ENCODE measurements at regions not wholly inside any gene's neighbourhood (a gene's known extent, or its start where the extent isn't known, plus 50 kb on each side); places are given as distances from the start of the nearest gene placed in this dataset.

DNA sequence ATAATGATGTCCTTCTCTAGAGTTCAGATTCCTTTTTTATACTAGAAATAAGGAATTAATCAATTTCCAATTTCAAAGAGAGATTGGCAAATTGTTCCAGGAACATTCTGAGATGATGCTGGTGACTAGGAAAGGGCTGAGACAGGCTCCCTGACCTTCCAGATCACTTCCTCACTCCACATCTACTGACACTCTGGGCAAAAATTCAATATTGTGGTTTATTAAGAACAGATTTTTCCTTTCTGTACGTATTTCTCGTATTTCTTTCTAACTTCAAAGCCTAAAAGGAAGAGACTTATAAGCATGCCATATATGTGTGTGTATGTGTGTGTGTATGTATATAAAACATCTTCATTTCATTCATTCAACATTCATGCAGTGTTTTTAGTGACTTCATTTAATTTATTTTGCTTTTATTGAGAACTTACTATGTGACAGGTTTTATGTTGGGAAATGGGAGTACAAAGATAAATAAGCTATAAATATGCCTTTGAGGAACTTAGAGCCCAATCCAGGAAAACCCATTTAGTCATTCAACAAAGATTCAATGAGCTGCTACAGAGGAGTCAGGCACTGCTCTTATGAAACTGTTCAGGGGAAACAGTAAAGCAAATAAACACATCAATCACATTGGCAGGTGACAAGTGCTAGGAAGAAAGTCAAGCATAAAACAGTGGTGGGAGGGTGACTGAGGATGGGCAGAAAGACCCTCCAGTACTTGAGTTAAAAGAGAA is 137.9 kb downstream of the RDH14 start:
- DNase-seq = no peak

DNA sequence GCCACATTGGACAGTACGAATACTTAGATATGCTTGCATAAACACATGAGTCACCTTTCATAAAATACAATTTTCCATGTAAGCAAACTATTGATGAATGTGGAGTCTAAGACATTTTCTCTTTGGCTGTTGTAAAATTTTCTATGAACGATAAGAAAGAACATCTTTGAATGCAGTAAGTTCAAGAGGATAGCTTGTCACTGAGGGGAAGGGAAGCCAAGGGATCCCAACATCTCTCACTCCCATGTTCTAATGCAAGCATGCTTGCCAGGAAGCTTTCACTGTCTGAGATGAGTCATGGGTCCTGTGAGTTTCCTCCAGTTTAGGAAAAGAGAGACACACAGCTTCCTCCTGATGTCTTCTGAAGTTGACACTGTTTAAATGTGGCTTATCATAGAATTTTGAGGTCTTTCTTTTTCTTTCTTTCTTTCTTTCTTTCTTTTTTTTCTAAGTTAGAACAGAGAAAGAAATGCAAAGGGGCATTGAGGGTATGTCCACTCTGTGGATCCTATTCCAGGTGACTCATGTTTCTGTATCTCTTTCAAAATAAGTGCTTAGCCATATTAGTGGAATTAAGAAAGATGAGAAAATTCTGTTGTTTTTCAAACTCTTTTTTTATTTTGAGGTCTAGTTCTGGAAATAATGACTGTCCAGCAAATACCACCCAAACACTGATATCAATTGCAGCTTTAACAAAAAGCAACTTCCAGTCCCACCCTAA is 146.6 kb downstream of the RDH14 start:
- DNase-seq = no peak

DNA sequence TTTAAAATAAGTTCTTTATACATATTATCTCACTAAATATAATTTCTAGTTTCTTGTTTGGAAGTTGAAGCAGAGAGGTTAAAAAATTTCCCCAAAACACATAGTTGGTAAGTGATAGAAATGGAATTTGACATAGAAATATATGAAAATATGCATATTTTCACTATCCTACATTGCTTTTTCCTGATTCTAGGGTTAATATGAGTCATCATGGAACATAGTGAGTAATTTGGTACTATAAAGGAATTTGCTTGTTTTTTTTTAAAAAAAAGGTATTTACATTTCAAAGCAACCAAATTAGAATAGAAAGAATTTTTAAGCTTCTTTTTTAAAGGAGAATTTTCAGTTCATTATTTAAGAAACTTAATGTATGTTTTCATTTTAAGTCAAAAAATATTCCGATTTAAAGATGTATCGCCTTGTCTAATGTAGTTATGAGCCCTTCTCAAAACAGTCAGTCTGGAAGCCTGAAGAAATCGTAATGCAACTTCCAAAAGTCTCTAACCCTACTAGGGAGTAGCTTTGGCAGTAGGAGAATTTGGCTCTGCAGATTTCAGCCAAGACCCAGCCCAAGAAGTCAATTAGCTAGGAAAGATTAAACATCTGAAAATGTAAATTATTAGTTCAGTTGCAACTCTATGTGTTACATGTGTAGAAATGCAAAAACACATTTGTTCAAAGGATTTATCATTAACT is 147.3 kb downstream of the RDH14 start:
- no peak for DNase-seq

DNA sequence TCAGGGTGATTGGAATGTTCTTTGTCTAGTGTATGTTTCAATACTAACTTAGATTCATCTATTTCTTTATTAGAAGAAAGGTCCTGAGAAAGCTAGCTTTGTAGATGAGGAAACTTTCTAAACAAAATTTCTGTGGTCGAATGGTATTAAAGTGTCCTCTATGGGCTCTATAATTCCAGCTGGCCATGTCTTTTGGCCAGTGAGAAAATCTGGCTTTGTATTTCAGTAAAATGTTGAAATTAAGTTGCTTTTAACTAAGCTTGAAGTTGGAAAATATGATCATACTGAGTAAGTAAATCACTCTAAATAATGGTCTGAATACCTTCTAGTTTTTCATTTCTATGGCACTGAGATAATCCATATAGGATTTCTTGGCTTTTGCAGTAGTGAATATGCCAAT is 148.8 kb downstream of the RDH14 start:
- DNase-seq = no peak

DNA sequence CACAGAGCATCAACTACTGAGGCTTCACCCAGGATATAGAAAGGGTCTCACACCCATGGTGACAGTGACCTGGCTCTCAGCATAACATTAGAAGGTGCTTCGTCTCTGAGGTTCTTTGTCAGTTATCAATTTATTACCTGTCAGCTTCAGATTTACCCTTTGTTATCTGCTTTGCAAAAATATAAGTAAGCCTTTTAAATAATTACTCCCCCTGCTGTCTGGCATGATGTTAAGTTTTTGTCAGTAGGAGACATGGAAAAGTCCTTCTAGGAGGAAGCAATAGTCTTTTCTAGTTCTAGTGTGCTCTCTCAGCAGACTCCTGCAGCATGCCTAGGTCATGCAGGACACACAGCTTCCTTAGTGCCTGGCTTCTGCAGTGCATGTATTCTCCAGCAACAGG is 149.9 kb downstream of the RDH14 start:
- DNase-seq = no peak

DNA sequence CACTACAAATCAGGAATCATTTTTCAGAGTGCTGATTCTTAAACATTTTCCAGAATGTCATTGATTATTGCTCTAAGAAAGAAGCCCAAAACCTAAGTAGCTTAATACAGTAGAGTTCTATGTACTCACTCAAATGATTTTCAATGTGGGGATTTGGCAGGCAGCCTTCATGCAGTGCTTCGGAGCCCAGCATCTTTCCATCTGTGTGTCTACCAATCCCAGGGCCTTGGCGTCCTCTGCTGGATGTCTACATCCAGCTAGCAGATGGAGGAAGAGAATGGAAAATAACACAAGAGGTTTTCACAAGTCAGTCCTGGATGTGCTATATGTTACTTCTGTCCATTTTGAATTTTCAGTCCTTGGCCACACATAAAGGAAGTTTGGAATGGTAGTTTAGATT is 151.8 kb downstream of the RDH14 start:
- no peak for DNase-seq

DNA sequence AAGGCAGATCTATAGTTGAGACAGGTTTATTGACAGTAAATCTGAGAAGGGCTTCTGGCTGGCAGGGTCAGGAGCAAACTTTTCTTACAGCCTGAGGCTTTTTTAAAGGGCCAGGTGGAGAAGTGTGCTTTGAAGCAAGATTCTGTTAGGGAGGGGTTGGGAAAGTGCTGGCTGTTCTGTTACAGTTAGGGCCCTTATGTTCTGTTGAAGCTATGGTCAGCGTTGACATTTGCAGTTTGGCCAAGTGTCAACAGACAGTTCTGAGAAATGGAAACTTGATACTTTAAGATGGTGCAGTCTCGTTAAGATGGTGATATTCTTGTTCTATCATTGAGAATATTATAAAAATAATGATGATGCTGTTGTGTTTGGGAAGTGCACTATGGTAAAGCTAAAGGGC is 154.2 kb downstream of the RDH14 start:
- no peak for DNase-seq

DNA sequence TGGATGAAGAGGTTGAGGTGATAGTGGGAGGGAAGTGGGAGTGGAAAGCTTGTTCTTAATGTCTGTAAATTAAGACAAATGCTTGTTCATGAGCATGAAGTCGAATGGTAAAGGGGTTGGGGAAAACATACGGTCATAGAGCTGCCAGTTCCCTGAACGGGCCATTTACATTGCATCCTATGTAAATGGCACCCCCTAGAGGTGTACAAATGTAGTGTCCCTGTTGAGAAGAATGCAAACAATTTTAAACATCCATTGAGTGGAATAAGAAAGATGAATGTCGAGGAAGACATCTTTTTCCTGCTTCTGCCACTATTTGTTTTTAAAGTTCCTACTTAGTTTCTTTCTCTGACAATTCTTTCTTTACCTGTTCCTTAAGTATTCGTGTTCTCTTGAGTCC is 155.7 kb downstream of the RDH14 start:
- no peak for DNase-seq

DNA sequence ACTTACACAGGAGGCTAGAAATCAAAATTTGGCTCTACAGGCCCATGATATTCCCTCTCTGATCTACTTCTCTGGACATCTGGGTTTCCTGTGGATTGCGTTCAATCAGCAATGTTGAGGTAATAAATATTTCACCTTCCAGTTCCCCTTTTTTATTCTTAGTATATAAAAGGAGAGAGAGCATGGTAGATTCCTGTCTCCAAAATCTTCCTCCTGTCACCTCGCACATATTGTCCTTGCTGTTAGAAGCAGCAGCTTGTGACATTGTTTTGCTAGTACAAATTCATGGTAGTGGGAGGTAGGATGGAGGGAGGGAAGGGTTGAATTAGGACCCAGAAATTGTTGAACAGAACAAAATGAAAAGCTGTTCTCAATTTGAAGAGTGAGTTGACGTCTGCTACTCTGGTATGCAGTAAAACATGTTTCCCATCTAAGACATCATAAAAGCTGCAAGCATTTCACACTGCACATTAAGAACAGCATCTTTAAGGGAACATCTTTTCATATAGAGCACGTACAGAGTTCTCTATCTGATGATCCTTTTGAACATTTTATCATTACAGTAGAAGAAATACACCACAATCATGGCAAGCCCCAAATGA is 156.4 kb downstream of the RDH14 start:
- no peak for DNase-seq

DNA sequence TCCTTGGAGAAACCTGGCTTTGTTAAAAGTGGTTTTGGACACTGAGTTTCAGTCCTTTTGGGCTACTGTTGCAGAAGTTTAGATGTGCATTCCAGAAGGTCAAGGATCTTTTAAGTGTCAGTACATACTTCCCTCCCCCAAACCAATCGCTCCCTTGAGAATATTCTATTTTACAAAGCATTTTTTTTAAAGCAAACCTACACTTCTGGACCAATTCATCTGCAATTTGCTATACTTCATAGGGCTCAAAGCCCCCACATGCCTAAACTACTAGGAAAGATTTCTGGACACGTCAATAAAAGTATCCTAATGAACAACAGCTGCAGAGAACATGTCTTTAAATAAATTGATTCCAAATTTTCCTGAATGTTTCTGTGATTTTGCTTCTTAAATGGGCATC is 157.6 kb downstream of the RDH14 start:
- no peak for DNase-seq

DNA sequence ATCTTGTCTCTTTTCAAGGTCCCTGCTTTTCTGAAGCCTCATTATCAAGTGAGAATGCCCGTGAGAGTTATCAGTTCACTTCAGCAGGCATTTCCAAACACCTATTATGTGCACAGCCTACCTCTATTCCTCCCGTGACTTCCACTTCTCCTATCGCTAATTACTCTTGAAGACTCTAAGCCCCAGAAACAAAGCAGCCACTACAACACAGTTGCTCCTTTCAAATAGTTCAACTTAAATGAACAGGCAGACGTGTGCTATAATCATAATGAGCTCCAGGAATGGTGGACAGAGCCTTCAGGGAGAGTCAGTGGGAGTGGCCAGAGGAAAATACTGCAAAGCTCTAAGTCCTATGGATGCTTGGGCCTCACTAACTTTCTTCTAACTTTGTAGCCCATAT is 159.0 kb downstream of the RDH14 start:
- DNase-seq = no peak

DNA sequence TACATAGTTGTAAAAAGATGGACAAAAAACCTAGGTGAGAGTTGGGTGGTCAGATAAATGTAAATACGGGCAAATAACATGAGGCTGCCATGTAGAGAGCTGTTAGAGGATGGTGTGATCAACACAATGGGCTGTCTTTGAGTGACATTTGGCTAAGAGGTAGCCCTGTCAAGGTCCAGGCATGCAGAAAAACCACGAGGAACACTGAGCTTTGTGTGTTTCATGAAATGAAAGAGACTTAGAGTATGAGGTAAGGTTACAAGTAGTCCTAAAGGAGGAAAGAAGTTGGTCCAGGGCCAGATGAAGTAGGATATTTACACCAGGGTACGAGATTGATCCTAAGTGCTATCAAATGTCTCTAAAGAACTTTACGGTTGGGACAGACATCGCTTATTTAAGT is 160.9 kb downstream of the RDH14 start:
- DNase-seq = no peak

DNA sequence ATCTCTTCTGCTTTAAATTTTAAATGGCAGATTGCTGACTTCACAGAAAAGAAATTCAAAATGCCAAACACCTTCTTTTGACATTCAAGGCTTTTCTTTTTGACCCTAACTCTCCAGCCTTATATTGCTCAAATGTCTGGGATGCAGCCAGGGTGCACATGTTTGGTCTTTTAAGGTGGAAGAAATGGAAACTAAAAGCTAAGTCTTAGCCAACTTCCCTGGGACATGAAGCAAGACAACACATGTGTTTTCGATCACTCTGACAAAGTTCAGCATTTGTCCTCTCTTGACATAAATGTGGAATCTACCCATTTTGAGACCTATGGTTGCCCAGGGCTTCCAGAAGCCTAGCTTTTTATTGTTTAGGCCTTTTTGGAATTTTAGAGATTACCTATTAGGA is 161.6 kb downstream of the RDH14 start:
- no peak for DNase-seq

DNA sequence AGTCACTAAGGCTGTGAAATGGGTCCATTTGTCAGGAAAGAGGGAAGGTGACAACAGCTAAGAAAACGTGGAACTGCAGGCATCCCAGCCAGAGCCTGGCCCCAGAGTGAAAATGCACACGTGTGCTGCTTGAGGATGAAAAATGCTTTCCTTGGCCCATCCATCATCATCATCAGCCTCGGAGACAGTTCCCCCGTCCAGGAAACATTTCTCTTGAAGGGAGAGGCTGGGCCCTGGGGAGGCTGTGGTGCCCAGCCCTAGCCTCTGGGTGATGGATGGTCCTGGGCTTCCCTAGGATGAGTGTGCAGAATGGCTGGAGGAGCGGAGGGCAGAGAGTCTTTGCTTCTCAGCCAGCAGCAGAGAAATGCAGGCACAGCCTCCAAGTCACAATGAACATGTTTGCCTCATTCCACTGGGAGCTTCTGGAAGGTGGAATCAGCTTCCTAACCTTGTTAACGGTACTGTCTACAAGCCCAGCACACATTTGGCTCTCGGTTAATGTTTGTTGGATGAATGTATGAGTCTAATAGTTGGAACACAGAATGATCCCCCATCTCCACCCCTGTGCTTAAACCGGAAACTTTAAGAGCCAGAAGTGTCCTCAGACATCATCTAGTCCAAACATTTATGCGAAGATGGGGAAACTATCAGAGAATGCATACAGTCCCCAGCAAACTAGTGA is 164.0 kb downstream of the RDH14 start:
- DNase-seq = no peak

DNA sequence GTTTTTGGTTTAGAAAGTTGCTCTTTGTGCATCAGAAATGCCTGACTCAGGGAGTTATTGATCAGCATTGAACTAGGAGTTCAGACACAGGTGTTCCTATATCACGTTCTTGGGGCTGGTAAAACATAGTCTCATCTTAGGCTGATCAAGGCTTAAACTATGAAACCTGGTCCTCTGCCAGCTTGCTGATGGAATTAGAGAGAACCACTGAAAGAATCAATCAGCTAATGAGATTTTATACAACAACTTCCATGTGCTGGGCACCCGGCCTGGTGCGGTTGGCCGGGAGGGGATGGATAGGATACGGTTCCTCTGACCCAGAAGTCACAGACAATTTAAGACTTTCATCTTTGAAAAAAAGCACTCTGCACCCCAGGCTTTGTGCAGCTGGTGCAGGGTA is 164.9 kb downstream of the RDH14 start:
- no peak for DNase-seq

DNA sequence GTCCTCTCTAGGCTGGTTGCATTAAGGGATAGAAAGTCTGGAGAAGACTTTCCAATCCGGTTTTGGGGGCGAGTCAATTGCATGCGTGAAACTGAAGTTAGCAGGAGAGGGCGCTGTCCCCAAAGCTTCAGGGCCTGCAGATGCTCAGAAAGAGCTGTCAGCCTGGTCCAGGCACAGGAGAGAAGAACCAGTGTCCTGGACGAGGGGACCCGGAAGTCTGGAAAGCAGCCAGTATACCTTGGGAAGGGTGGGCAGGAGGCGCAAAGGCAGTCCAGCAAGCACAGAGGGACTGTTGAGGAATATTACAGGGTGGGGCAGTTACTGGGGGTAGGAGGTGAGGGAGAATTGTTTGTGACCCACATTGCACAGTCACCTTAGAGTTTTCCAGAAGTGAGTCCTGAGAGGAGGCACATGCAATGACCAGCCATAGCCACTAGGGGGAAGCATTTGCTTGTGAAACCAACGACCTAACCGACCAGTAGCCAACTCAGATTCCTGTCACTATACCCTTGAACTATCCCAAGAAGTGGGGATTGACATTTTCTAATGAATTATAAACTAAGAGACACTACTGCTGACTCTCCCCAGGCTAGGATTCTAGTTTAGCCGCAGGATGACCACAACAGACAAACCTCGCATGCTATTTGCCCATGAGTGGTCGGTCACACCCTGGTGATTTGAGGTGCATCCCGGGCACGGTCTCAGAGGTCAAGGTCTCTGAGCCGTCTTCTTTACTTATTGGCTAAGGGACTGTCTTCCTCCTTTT is 172.8 kb downstream of the RDH14 start:
- peak; percentile 77 for DNase-seq

DNA sequence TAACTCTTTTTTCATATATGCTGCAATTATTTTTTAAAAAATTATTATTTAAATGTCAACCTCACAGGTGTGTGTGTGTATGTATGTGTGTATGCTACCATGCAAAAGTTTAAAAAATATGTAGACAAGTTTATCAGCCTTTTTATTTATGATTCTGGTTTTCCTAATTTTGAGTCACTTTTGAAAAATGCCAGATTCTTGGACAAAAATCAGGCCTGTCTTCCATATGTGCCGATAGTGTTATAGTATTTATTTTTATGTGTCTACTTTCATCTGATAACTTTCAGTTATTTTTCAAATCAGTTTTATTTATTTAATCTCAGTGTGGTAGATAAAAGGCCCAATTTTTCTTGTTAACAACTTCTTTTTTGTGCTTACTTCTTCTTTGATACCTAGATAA is 176.2 kb downstream of the RDH14 start:
- no peak for DNase-seq

DNA sequence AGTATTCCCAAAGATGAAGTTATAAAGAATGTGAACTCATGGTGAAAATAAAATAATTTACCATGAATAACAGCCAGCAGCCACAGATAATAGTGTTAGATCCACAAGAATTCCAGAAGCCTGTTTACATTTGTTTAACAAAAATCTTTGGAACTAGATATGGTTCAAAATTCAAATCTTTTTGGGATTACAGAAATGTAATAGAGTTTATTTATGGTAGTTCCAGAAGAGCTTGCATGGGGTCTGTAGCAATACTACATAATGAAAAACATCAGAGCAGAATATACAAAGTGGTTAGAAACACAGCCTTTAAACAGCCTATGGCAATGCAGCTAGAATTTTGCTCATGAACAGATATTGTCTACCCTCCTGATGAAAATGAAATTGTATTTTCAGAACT is 179.1 kb downstream of the RDH14 start:
- DNase-seq = no peak

DNA sequence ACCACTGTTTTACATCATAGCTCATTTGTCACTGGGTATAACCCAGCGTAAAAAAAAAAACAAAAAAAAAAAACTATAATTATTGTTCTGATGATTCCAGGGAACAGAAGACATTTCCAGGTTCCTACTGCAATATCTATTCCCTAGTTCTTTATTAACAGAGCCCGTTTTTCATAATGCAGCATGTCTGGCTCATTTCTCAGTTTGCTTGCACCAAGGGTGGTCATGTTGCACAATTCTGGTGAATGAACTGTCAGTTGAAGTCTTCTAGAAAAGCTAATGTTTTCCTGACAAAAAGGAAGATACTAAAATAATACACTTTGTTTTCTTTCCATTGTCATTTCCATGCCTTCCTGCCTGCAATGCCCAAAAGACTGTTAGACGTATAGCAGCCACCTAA is 180.1 kb downstream of the RDH14 start:
- DNase-seq = no peak

DNA sequence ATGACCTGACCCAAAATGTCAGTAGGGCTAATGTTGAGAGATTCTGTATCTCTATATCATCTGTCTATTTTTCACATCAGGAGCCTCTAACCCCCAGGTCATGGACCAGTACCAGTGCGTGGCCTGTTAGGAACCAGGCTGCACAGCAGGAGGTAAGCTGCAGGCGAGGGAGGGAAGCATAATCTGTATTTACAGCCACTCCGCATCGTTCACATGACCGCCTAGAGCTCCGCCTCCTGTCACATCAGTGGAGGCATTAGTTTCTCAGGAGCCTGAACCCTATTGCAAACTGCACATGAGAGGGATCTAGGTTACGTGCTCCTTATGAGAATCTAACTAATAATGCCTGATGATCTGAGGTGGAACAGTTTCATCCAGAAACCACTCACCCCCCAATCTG is 180.6 kb downstream of the RDH14 start:
- DNase-seq = no peak

DNA sequence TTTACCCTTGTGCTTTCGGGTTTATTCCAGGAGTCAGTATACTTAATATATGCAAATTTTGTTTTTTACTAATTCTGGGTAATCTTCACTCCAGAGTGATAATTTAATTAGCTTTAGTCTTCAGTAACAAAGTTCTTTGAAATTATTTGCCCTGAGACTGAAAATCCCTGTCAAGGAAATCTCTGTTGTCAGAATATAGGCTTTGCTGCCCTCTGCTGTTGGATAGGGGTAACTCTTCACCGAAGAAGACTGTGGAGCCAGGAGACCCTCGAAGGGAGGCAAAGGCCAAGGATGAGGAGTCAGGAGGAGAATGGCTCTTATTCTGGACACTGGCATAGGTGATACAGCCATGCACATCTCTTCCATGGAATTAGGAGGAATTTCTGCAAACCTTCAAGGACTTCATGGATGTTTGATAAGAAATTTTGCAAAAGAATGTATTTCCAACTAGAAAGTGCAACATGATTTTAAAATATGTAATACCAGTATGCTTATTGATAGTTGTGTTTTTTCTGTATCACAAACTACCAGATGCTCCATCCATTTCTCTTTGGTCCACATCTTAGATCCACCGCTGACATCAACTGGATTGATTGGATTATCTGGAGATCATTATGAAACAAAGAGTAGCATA is 182.3 kb downstream of the RDH14 start:
- peak; percentile 57 for DNase-seq

DNA sequence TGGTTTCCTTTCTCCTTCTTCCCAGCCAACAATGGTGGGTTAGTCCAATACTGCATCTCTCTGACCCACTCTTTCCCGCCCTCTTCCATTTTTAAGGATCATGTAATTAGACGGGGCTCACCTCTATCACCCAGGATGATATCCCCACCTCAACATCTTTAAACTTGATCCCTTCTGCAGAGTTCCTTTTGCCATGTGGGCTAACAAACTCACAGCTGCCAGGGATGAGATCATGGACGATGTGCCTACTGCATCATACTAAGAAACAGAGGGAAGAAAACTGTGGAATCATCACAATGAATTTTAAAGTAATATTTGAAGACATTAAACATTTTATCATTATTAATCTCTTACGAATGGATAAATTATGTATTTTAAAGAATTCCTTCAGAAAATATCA is 183.5 kb downstream of the RDH14 start:
- no peak for DNase-seq

Measured in activated CD8-positive, alpha-beta memory T cell treated with anti-CD3 and anti-CD28 coated beads for 24 hours (primary cell).